IPS DF 6.9 (cell line): ENCODE measurements at regions not wholly inside any gene's neighbourhood (a gene's known extent, or its start where the extent isn't known, plus 50 kb on each side); places are given as distances from the start of the nearest gene placed in this dataset.

Experiments
- DNase-seq: peaks from one replicate; pipeline ENCODE4 v3.0.0-alpha.2; 2013; ENCODE audit warnings: low read depth, low spot score
- H3K27ac ChIP-seq: one replicate; pipeline ENCODE4 v1.5.1; 2013; ENCODE audit warnings: low read length, control low read depth
- H3K27me3 ChIP-seq: 2 replicates; pipeline ENCODE4 v1.6.1; 2013; ENCODE audit warnings: mild to moderate bottlenecking, low read length; ENCODE audit not compliant: control insufficient read depth, insufficient read depth
- H3K36me3 ChIP-seq: 2 replicates; pipeline ENCODE4 v1.6.1; 2013; ENCODE audit warnings: low read length; ENCODE audit not compliant: control insufficient read depth, insufficient read depth
- H3K4me1 ChIP-seq: 2 replicates; pipeline ENCODE4 v1.6.1; 2013; ENCODE audit warnings: low read length; ENCODE audit not compliant: control insufficient read depth, insufficient read depth
- H3K4me3 ChIP-seq: 2 replicates; pipeline ENCODE4 v1.5.1; 2013; ENCODE audit warnings: mild to moderate bottlenecking, low read length
- H3K9me3 ChIP-seq: 2 replicates; pipeline ENCODE4 v1.6.1; 2013; ENCODE audit warnings: low read length, inconsistent platforms; ENCODE audit not compliant: control insufficient read depth, insufficient read depth
- WGBS: extraction: QIAGEN DNeasy Blood & Tissue Kit; methylation state at CpG from one replicate; pipeline ENCODE4 v1.1.7; 2013; ENCODE audit warnings: mixed read lengths, missing lambda C conversion rate; ENCODE audit not compliant: insufficient read length, insufficient coverage; 5-methylcytosine and 5-hydroxymethylcytosine counted together

GRCh38 chr6:4615891-4616290, 160.3 kb upstream of the CDYL start:
- Histone ChIP-seq H3K9me3 (no peaks in the 10 kb centered on the region), H3K27ac (no peak overlapping the region), H3K4me3 (no peak overlapping the region), H3K4me1 (no peaks in the 10 kb centered on the region), H3K27me3 (no peaks in the 10 kb centered on the region), H3K36me3 (no peaks in the 10 kb centered on the region)
- no peak for DNase-seq
- WGBS: no CpG with 5 or more reads among the region's 3 CpGs

GRCh38 chr6:4615231-4615630, 161.0 kb upstream of the CDYL start:
- Histone ChIP-seq H3K27ac (no peak overlapping the region), H3K36me3 (no peaks in the 10 kb centered on the region), H3K9me3 (no peaks in the 10 kb centered on the region), H3K4me3 (no peak overlapping the region), H3K4me1 (no peaks in the 10 kb centered on the region), H3K27me3 (no peaks in the 10 kb centered on the region)
- no CpG with 5 or more reads among the region's 6 CpGs for WGBS
- no peak for DNase-seq

GRCh38 chr6:4614637-4615036, 161.6 kb upstream of the CDYL start:
- DNase-seq: no peak
- H3K36me3 ChIP-seq: no peaks in the 10 kb centered on the region
- no peaks in the 10 kb centered on the region for H3K9me3 ChIP-seq
- H3K27me3 ChIP-seq: no peaks in the 10 kb centered on the region
- H3K4me3 ChIP-seq: no peak overlapping the region
- WGBS: no CpG with 5 or more reads among the region's 5 CpGs
- no peak overlapping the region for H3K27ac ChIP-seq
- H3K4me1 ChIP-seq: no peaks in the 10 kb centered on the region

GRCh38 chr6:4613795-4614194, 162.4 kb upstream of the CDYL start:
- H3K4me1 ChIP-seq: no peaks in the 10 kb centered on the region
- H3K36me3 ChIP-seq: no peaks in the 10 kb centered on the region
- H3K4me3 ChIP-seq: no peak overlapping the region
- DNase-seq: no peak
- H3K27ac ChIP-seq: no peak overlapping the region
- WGBS: no CpG with 5 or more reads among the region's 5 CpGs
- no peaks in the 10 kb centered on the region for H3K9me3 ChIP-seq
- H3K27me3 ChIP-seq: no peaks in the 10 kb centered on the region

GRCh38 chr6:4613381-4613780, 162.8 kb upstream of the CDYL start:
- no peak for DNase-seq
- no CpG with 5 or more reads among the region's 2 CpGs for WGBS
- Histone ChIP-seq H3K4me3 (no peak overlapping the region), H3K4me1 (no peaks in the 10 kb centered on the region), H3K36me3 (no peaks in the 10 kb centered on the region), H3K27me3 (no peaks in the 10 kb centered on the region), H3K27ac (no peak overlapping the region), H3K9me3 (no peaks in the 10 kb centered on the region)

GRCh38 chr6:4612636-4613171, 163.5 kb upstream of the CDYL start:
- no peak for DNase-seq
- H3K4me1 ChIP-seq: no peaks in the 10 kb centered on the region
- no CpG with 5 or more reads among the region's 5 CpGs for WGBS
- H3K4me3 ChIP-seq: no peak overlapping the region
- H3K36me3 ChIP-seq: no peaks in the 10 kb centered on the region
- no peak overlapping the region for H3K27ac ChIP-seq
- no peaks in the 10 kb centered on the region for H3K27me3 ChIP-seq
- no peaks in the 10 kb centered on the region for H3K9me3 ChIP-seq

GRCh38 chr6:4611429-4612129, 164.6 kb upstream of the CDYL start:
- Histone ChIP-seq H3K9me3 (no peaks in the 10 kb centered on the region), H3K4me1 (no peaks in the 10 kb centered on the region), H3K36me3 (no peaks in the 10 kb centered on the region), H3K27ac (no peak overlapping the region), H3K27me3 (no peaks in the 10 kb centered on the region), H3K4me3 (no peak overlapping the region)
- WGBS: no CpG with 5 or more reads among the region's 9 CpGs
- no peak for DNase-seq

- Histone ChIP-seq H3K9me3 (no peaks in the 10 kb centered on the region), H3K4me3 (no peak overlapping the region), H3K27ac (no peak overlapping the region), H3K36me3 (no peaks in the 10 kb centered on the region), H3K27me3 (no peaks in the 10 kb centered on the region), H3K4me1 (no peaks in the 10 kb centered on the region)
- no CpG with 5 or more reads among the region's 7 CpGs for WGBS
- no peak for DNase-seq
Observed at GRCh38 chr6:4610256-4610655, 165.9 kb upstream of the CDYL start.

GRCh38 chr6:4608361-4609115, 167.7 kb upstream of the CDYL start:
- no peak overlapping the region for H3K27ac ChIP-seq
- no peak overlapping the region for H3K4me3 ChIP-seq
- DNase-seq: no peak
- H3K36me3 ChIP-seq: no peaks in the 10 kb centered on the region
- H3K9me3 ChIP-seq: no peaks in the 10 kb centered on the region
- H3K4me1 ChIP-seq: no peaks in the 10 kb centered on the region
- H3K27me3 ChIP-seq: no peaks in the 10 kb centered on the region
- no CpG with 5 or more reads among the region's 23 CpGs for WGBS

- no peak for DNase-seq
- no peaks in the 10 kb centered on the region for H3K27me3 ChIP-seq
- no CpG with 5 or more reads among the region's 6 CpGs for WGBS
- H3K9me3 ChIP-seq: no peaks in the 10 kb centered on the region
- H3K36me3 ChIP-seq: no peaks in the 10 kb centered on the region
- no peak overlapping the region for H3K27ac ChIP-seq
- H3K4me3 ChIP-seq: no peak overlapping the region
- H3K4me1 ChIP-seq: no peaks in the 10 kb centered on the region
Observed at GRCh38 chr6:4607793-4608192, 168.4 kb upstream of the CDYL start.
